Panc1 (cell line): ENCODE measurements at regions not wholly inside any gene's neighbourhood (a gene's known extent, or its start where the extent isn't known, plus 50 kb on each side); places are given as distances from the start of the nearest gene placed in this dataset.

ENCODE experiments used
- ATAC-seq: fragments of 200-7000 bp; cut with Tn5 transposase; 2 replicates; pipeline ENCODE4 v1.9.1; 2020; ENCODE audit warnings: mild to moderate bottlenecking, moderate library complexity
- BruUV-seq: library from RNA; stranded (reverse); fragments of 400-500 nt; replicated peaks from 2 replicates; lab custom pipeline; 2021; lab: Mats Ljungman, UMichigan
- CTCF ChIA-PET: fragments of 300-600 bp; sonication (Branson Sonifier 250); formaldehyde crosslinking; loops from one replicate; lab custom pipeline; 2022; ENCODE audit warnings: antibody characterized with exemption; lab: Charles Lee
- POLR2A ChIA-PET: fragments of 300-600 bp; sonication (Branson Sonifier 250); formaldehyde crosslinking; loops from one replicate; lab custom pipeline; 2022; ENCODE audit warnings: antibody characterized with exemption; lab: Charles Lee
- DNase-seq: peaks from one replicate; pipeline ENCODE4 v3.0.0-alpha.2; 2010; ENCODE audit warnings: low read depth, low spot score
- H3K27ac ChIP-seq: 2 replicates; pipeline ENCODE4 v1.5.1; 2011; ENCODE audit warnings: mild to moderate bottlenecking, low read length, inconsistent platforms
- H3K27me3 ChIP-seq: fragments of 200-500 bp; sonication (Bioruptor generic); 2 replicates; pipeline ENCODE4 v1.6.0; 2014; ENCODE audit warnings: low read length, inconsistent platforms; ENCODE audit not compliant: control insufficient read depth, insufficient read depth
- H3K36me3 ChIP-seq: fragments of 200-500 bp; sonication (Bioruptor generic); 2 replicates; pipeline ENCODE4 v1.5.1; 2014; ENCODE audit warnings: inconsistent platforms, mild to moderate bottlenecking, low read length, moderate library complexity; ENCODE audit not compliant: control insufficient read depth, insufficient read depth
- H3K4me1 ChIP-seq: 2 replicates; pipeline ENCODE4 v1.5.1; 2011; ENCODE audit warnings: inconsistent platforms, mild to moderate bottlenecking, low read length, moderate library complexity; ENCODE audit not compliant: control insufficient read depth, insufficient read depth
- H3K4me3 ChIP-seq, 2 experiments: 2 replicates each; pipeline ENCODE4 v1.5.1; 2011 to 2012; ENCODE audit warnings: low read depth in 2 of 2, low read length in 2 of 2, mild to moderate bottlenecking in 2 of 2, inconsistent platforms in 1 of 2, moderate library complexity in 1 of 2
- H3K9me3 ChIP-seq: fragments of 200-500 bp; sonication (Bioruptor generic); 2 replicates; pipeline ENCODE4 v1.5.1; 2014; ENCODE audit warnings: low read depth, mild to moderate bottlenecking, inconsistent platforms, low read length, moderate library complexity; ENCODE audit not compliant: control insufficient read depth, insufficient read depth
- CTCF ChIP-seq: fragments of 450-650 bp; IDR thresholded peaks from 2 replicates; pipeline ENCODE4 v1.5.1; 2017; ENCODE audit warnings: mild to moderate bottlenecking
- POLR2AphosphoS5 ChIP-seq: IDR thresholded peaks from 2 replicates; pipeline ENCODE4 v1.6.1; 2012; ENCODE audit warnings: mild to moderate bottlenecking, low read depth, low read length, moderate library complexity
- SIN3A ChIP-seq: IDR thresholded peaks from 2 replicates; pipeline ENCODE4 v1.6.1; 2012; ENCODE audit warnings: low read depth, mild to moderate bottlenecking, low read length, moderate library complexity, borderline replicate concordance; ENCODE audit not compliant: insufficient read depth
- TCF7L2 ChIP-seq: IDR thresholded peaks from 2 replicates; pipeline ENCODE4 v1.6.1; 2011; ENCODE audit warnings: mild to moderate bottlenecking, low read depth, low read length, inconsistent platforms
- in situ Hi-C: cut with HindIII; loops from 2 replicates; pipeline ENCODE4 v1.10.0; 2016; ENCODE audit warnings: low sequenced_read_pairs, low pct_unique_long_range_greater_than_20kb
- intact Hi-C: fragments of 100-400 bp; cut with micrococcal nuclease; formaldehyde crosslinking; loops from one replicate; pipeline ENCODE4 v1.10.0; 2022; ENCODE audit not compliant: unreplicated experiment
- TF ChIP-seq, protein P1 (sequence below), 2 experiments: IDR thresholded peaks; 2 replicates each; pipeline ENCODE4 v1.6.1; 2011 to 2012; ENCODE audit warnings: low read depth in 2 of 2, control low read depth in 1 of 2, low read length in 1 of 2, mild to moderate bottlenecking in 1 of 2, moderate library complexity in 1 of 2; ENCODE audit not compliant: insufficient read depth in 1 of 2

GRCh38 chr2:128618642-128619041, 300.0 kb upstream of the HS6ST1 start:
- intact Hi-C loops, result no loop called here
- Histone ChIP-seq H3K36me3 (no peaks in the 10 kb centered on the region), H3K4me3 (no peak overlapping the region), H3K27me3 (no peaks in the 10 kb centered on the region), H3K9me3 (no peaks in the 10 kb centered on the region), H3K27ac (no peak overlapping the region), H3K4me1 (no peaks in the 10 kb centered on the region; the same call in 1 of the 2 replicates)
- no peak for TF ChIP-seq CTCF
- TF ChIP-seq, protein P1, sequence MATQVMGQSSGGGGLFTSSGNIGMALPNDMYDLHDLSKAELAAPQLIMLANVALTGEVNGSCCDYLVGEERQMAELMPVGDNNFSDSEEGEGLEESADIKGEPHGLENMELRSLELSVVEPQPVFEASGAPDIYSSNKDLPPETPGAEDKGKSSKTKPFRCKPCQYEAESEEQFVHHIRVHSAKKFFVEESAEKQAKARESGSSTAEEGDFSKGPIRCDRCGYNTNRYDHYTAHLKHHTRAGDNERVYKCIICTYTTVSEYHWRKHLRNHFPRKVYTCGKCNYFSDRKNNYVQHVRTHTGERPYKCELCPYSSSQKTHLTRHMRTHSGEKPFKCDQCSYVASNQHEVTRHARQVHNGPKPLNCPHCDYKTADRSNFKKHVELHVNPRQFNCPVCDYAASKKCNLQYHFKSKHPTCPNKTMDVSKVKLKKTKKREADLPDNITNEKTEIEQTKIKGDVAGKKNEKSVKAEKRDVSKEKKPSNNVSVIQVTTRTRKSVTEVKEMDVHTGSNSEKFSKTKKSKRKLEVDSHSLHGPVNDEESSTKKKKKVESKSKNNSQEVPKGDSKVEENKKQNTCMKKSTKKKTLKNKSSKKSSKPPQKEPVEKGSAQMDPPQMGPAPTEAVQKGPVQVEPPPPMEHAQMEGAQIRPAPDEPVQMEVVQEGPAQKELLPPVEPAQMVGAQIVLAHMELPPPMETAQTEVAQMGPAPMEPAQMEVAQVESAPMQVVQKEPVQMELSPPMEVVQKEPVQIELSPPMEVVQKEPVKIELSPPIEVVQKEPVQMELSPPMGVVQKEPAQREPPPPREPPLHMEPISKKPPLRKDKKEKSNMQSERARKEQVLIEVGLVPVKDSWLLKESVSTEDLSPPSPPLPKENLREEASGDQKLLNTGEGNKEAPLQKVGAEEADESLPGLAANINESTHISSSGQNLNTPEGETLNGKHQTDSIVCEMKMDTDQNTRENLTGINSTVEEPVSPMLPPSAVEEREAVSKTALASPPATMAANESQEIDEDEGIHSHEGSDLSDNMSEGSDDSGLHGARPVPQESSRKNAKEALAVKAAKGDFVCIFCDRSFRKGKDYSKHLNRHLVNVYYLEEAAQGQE (IDR thresholded peaks at IDR 0.05; ENCODE audit: insufficient read depth in 1 of 2, low read depth in 2 of 2, low read length in 1 of 2), result no peak
- TF ChIP-seq POLR2AphosphoS5, result no peak
- no peak for TF ChIP-seq TCF7L2
- TF ChIP-seq SIN3A, result no peak
- no peak for DNase-seq
- no TSS peak for BruUV-seq
- ChIA-PET CTCF (interaction anchor here (0.7 kb wide), 1 partner anchor 141 kb away, joined by 6 read pairs; no protein-coding TSS in a partner anchor), POLR2A (interaction anchor here (0.6 kb wide), 1 partner anchor 765 kb away, joined by 10 read pairs; no protein-coding TSS in a partner anchor)
- ATAC-seq, result no peak
- in situ Hi-C loops, result no loop called here

GRCh38 chr2:128619471-128620325, 301.0 kb upstream of the HS6ST1 start:
- intact Hi-C loops, result no loop called here
- Histone ChIP-seq H3K36me3 (no peaks in the 10 kb centered on the region), H3K4me3 (no peak overlapping the region), H3K4me1 (no peaks in the 10 kb centered on the region), H3K27me3 (no peaks in the 10 kb centered on the region), H3K27ac (no peak overlapping the region), H3K9me3 (no peaks in the 10 kb centered on the region)
- ATAC-seq (no peak), DNase-seq (no peak)
- BruUV-seq, result no TSS peak
- in situ Hi-C loops, result no loop called here
- POLR2A ChIA-PET, result interaction anchor here (0.6 kb wide), 1 partner anchor 766 kb away, joined by 10 read pairs; no protein-coding TSS in a partner anchor
- TF ChIP-seq SIN3A, result no peak
- TF ChIP-seq, protein P1 (IDR thresholded peaks at IDR 0.05; ENCODE audit: insufficient read depth in 1 of 2, low read depth in 2 of 2, low read length in 1 of 2), result no peak
- no peak for TF ChIP-seq POLR2AphosphoS5
- TF ChIP-seq TCF7L2, result no peak
- TF ChIP-seq CTCF, result no peak
- CTCF ChIA-PET, result interaction anchor here (0.6 kb wide), 1 partner anchor 34 kb away, joined by 8 read pairs; no protein-coding TSS in a partner anchor
